Stimulated activated CD8-positive, alpha-beta memory T cell treated with anti-CD3 and anti-CD28 coated beads, Interleukin-4, amount 100 ng/mL, for 1 hour (primary cell): ENCODE measurements at regions not wholly inside any gene's neighbourhood (a gene's known extent, or its start where the extent isn't known, plus 50 kb on each side); places are given as distances from the start of the nearest gene placed in this dataset.

Source experiments
- DNase-seq, 2 donors: peaks; one replicate each; pipeline ENCODE4 v3.0.0-alpha.2; 2020; ENCODE audit warnings: low read depth in 2 of 2, low spot score in 1 of 2

- DNase-seq: no peak
These were observed 53.0 kb upstream of the SMOX start for GRCh38 chr20:4095639-4096038.

DNA sequence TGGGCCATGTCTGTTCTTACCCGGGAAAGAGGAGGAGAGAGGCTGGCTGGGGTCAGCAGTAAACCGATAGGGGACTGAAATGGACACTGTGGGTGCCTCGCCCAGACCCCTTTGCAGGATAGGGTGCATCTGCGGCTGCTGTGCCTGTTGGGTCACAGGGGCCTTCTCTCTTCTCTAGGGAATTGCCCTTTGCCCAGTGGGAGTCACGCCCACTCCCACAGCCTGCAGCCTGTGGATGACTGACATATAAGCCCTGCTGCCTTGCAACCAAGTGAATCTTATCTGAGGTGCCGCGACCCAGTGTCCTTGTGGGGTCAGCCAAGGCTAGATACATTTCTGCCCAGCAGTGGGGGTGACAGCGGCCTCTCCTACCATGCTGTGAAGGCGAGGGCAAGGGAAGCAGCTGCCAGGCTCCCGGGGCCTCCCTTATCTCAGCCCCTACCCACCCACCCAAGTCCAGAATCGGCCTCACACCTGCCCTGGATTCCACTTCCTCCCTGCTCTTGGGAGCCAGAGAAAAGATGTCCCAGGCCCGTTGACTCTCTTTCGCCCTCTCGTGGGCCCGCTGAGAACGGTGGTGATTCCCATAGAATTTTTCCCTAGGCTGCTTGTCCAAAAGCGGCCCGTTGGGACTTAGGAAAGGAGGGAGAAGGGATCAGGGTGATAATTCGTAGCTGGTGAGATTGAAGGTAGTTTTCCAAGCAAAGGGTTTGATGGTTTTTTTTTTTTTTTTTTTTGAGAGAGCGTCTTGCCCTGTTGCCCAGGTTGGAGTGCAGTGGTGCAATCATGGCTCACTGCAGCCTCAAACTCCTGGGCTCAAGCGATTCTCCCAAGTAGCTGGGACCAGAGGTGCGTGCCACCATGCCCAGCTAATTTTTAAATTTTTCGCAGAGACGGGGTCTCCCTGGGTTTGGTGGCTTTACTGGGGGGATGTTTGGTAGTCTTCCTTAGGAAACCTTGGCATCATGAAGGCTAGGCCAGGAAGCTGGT, 56.8 kb upstream of the SMOX start:
- peak in 1 of 2 donors; percentile 8 for DNase-seq

DNA sequence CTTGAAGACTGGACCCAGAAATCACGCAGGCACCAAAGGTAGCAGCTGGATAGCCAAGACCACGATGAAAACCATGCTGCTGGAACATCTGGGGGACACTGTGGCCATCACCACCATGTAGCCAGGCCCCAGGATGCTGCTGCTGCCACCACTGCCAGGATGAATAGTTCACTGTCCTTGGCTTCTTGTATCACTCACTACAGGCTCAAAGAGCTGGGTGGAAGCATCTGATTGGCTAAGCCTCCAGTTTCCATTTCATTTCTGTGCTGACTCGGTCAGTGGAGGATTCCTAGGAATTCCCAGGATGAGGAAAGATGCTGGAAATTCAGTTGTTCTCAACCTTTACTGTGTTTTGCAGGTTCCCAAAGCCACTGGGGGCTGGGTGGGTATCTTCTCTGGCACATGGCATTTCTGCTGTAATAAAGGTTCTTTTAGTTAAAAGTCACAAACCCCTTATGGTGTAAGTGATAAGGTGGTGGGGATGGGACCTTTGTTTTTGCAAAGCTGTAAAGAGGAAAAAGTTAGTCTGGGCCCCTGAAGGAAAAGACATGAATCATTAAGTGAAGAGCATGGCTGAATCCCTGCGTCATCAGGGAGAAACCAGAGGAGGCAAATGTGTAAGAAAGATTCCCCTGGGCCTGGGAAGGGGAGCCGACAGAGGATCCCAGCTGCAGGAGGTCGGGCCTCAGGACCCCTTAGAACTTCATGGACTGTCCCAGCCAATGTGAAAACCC, 57.7 kb upstream of the SMOX start:
- no peak for DNase-seq

DNA sequence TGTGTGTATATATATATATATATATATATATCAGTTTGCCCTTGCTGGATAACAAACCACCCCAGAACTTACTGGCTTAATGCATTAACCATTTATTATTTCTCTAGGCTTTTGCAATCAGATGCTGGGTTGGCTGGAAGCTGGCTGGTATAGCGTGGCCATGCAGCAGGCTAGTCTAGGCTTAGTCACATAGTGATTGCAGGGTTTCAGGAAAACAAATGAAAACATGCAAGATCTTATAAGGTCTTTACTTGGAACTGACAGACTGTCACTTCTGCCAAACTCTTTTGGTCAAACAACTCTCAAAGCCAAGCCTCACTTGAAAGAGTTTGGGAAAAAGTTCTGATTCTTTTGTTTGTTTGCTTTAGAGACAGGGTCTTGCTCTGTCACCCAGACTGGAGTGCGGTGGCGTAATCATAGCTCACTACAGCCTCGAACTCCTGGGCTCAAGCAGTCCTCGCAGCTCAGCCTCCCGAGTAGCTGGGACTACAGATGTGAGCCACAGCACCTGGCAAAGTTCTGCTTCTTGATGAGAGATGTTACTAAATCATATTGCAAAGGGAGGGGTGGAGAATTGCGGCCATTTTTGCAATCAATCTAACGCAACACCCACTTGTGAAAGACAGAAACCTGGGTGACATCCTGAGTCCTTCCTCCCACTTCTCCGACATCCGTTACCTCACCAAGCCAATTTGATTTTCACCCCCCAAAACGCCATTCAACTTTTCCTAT, 58.7 kb upstream of the SMOX start:
- DNase-seq: no peak

GRCh38 chr20:4088766-4089165, 59.9 kb upstream of the SMOX start:
- DNase-seq: no peak

- no peak for DNase-seq
These were observed 60.7 kb upstream of the SMOX start for GRCh38 chr20:4087923-4088322.

GRCh38 chr20:4086771-4087687, 61.6 kb upstream of the SMOX start:
- DNase-seq: no peak

GRCh38 chr20:4084721-4085120, 63.9 kb upstream of the SMOX start:
- DNase-seq: no peak

- DNase-seq: no peak
These were observed 64.5 kb upstream of the SMOX start for GRCh38 chr20:4084096-4084495.

- DNase-seq: no peak
These were observed 65.3 kb upstream of the SMOX start for GRCh38 chr20:4083098-4083865.

- peak in 1 of 2 donors; percentile 8 for DNase-seq
These were observed 66.1 kb upstream of the SMOX start for GRCh38 chr20:4082406-4083097.

DNA sequence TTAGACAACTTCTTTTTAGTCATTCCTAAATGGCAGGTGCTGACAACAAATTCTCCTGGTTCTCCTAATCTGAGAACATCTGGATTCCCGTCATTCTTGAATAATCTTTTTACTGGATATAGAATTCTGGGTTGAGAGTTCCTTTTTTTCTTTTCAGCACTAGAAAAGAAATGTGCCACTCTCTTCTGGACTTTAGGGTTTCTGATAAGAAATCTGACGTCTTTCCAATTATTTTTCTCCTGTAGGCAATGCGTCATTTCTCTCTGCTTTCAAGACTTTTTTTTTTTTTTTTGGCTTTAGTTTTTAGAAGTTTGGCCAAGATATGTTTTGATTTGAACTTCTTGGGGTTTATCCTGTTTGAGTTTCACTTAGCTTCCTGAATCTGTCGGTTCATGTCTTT, 66.1 kb upstream of the RNF24 start:
- DNase-seq: no peak

- no peak for DNase-seq
These were observed 61.3 kb upstream of the RNF24 start for GRCh38 chr20:4076671-4077070.

DNA sequence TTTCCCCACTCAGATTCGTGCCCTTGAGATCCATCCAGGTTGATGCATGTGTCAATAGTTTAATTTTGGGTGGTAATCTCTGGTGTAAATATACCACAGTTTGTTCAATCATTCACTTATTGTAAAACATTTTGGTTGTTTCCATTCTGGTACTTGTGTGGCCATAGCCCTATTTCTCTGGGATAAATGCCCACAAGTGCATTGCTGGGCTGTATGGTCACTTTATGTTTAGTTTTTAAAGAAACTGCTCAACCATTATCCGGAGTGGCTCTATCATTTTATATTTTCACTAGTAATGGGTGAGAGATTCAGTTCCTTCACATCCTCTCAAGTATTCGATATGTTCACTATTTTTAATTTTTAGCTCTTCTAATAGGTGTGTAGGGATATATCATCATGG, 60.7 kb upstream of the RNF24 start:
- no peak for DNase-seq

GRCh38 chr20:4074877-4075455, 59.6 kb upstream of the RNF24 start:
- DNase-seq: no peak

- DNase-seq: no peak
These were observed 58.7 kb upstream of the RNF24 start for GRCh38 chr20:4073852-4074741.

DNA sequence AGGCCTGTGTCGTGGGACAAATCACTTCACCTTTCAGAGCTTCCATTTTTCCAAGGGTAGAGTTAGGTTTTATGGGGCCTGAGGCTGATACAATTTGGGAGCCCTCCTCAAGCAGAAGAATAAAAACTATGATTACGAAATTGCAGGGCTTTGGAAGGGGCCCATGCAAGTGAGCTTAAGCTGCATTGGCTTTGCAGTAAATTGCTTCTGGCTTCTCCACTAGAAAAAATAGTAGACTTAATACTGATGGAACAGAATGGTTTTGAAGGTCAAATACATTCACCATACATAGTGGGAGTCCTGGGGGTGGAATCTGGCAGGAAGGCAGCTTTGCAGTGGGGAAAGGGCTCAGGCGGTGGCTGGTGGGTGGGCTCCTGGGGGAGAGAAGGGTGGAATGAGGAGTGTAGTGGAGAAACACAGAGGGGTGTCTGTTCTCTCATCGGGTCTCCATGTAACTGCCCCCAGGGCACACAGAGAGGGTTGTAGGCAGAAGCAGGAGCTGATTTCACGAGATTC, 55.9 kb upstream of the RNF24 start:
- DNase-seq: no peak
